Activated CD8-positive, alpha-beta memory T cell treated with anti-CD3 and anti-CD28 coated beads, Interleukin-2, amount 50 U/mL, for 24 hours (primary cell): ENCODE measurements at regions not wholly inside any gene's neighbourhood (a gene's known extent, or its start where the extent isn't known, plus 50 kb on each side); places are given as distances from the start of the nearest gene placed in this dataset.
"Not testable (repeated sequence)": the region's sequence is repeated elsewhere in the genome, so short reads cannot be mapped to it uniquely, and the experiment has no call there.

ENCODE experiments used
- DNase-seq: peaks from one replicate; pipeline ENCODE4 v3.0.0-alpha.2; 2020; ENCODE audit errors: extremely low read depth

DNA sequence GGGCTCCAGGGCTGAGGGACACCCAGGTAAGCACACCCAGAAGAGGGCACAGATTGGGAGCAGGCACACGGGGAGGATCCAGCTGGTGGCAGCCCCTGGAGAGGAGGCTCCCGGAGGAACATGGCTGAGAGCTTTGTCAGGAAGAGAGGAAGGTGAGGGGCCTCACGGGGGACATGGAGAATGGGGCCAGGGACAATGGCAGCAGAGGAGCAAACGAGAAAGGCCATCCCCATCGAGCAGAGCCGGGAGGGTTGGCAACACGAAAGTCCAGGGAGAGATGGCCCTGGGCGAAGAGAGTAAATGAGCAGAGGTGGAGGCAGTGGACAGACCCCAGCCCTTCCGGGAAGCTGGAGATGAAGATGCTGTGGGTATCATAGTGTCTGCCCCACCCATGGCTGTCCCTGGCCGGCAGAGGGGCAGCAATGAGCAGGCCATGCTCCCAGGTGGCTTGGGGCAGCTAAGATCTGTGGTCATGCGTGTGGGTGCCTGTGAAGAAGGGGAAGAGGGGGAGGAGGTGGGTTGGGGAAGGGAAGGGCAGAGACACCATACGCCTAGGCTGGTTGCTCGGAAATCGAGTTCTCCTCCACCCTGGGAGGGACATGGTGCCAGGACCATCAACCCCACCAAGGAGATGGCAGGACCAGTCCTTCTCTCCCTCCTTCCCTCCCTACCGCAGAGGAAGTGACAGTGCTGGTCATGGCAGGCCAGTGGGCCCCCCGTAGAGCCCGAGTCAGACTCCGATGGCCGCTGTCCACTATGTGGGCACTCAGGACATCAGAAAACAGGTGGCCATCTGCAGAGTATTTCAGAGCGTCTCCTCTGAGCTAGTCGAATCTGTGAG lies 191.7 kb downstream of the NDUFA10 start:
- no peak for DNase-seq

DNA sequence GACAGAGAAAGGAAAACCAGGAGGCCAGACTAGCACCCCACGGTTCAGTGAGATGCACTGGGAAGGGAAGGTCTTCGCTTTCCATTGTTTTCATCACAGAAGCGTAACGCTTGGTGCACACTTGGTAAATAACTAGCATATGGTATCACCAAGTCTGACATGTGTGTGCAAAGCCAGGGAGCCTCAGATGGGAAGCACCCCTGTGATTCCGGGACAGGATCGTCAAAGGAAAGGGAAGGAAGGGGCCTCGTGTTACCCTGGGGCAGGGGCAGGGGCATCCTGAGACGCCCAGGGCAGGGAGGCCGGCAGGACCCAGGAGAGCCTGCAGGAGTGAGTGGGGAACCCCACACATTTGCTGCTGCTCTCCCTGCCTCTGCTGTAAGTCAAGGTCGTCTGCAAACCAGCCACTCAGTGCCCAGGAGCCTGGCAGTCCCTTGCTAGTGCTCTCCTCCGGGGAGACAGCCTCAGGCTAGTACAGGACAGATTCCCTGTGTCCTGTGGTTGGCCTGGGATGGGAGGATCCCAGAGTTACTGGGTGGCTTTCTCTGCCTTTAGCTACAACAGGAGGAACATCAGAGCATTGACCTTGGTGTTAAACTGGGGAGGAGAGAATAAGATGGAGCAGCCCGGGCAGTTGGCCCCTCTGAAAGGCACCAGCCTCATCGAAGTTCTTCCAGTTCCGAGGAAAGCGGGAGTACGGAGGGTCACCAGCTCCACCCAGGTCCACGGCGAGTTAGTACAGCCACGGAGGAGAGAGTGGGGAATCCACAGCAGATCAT lies 192.5 kb downstream of the NDUFA10 start:
- DNase-seq = no peak

DNA sequence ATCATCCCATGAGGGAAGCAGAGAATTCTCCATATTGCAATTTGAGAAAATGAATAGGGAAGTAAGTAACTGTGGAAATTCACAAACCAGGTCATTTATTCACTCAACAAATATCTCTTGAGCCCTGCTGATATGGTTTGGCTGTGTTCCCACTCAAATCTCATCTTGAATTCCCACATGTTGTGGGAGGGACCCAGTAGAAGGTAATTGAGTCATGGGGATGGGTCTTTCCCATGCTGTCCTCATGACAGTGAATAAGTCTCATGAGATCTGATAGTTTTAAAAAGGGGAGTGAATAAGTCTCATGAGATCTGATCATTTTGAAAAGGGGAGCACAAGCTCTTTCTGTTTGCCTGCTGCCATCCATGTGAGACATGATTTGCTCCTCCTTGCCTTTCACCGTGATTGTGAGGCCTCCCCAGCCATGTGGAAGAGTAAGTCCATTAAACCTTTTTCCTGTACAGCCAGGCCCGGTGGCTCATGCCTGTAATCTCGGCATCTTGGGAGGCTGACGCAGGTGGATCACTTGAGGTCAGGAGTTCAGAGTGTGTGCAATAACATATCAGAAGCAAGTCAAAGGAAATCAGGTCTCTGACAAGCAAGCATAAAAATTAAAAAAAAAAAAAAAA lies 193.2 kb downstream of the NDUFA10 start:
- DNase-seq = no peak

DNA sequence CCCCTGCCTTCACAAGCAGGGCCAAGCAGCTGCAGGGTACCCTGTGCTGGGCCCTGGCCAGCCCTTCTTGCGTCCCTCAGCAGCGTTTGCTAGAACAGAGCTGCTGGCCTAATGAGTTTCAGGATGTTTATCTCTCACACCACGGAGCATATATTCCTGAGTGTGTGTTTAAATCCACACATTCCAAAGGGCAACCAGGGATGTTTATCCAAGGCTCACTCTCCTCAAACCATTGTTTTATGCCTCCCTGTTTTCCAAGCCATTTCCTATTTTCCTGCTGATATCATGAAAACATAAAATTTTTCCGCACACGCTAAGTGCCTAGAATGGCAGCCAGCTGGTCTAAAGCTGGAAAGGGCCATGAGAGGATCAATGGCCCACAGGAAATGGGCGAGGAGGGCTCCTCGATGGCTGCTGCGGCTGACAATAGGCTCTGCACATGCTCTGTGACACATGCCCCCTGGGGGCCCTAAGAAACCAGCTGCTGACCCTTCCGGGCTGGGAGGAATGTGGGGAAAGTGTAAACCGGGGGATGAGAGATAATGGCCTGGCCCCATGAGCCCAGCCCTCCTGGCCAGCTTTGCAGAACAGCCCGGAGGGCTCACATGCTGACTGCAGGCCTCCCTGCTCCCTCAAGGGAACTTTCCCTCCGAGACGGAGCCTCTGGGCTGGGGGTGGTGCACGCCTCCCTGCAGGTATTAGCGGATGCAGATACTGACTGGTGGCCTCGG lies 194.0 kb downstream of the NDUFA10 start:
- no peak for DNase-seq

DNA sequence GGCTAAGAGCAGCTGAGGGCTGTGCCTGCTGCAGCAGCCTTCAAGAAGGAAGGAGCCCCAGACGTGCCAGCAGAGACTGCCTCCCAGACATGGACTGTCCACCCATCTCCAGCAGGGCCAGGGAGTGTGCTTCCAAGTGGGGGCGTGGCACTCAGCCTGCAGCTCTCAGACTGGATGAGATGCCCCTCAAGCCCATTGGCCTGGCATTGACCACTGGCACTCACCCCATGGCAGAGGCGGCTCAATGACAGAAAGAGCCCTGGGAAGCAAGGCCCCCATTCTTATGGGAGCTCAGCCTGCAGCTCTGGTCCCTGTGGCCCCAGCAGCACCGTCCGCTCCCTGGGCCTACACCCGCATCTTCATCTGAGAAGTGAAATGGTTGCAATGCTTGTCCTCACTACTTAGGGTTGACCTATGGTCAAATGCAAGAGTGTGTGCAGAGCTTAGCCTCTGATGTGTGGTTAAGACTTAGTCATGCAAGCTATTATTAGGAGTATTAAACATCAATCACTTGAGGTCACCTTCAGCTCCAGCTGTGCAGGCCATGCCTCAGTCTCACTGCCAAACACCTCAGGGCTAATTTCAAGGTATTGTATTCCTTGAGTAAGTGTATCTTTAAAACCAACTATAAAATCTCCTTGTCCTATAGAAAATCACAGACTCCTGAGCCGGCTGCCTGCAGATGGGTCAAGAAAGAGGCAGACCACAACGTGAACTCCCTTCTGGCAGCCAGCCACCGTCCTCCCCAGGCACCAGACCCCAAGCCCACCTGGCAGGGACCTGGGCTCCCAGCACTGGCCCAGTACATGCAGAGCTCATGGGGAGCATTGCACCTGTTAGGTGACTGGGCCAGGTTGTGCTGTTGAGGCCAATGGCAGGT lies 194.8 kb downstream of the NDUFA10 start:
- DNase-seq = no peak

DNA sequence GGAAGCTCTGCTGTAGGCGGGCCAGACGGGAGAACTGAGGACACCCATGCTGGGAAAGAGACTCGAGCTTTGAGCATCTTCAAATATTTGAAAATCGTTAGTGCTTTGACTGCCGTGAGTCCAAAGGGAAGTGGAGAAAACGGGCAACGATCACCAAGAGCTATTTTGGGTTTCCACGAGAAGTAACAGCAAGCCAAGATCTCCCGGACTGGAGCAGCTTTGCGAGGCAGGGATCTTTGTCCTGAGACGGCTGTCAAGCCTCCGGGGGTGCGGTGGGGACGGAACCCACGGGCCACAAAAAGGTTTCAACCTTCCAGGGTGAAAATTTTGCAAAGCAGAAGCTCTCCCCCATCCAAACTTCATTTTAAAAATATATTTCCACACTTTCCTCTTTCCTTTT lies 195.8 kb downstream of the NDUFA10 start:
- no peak for DNase-seq

DNA sequence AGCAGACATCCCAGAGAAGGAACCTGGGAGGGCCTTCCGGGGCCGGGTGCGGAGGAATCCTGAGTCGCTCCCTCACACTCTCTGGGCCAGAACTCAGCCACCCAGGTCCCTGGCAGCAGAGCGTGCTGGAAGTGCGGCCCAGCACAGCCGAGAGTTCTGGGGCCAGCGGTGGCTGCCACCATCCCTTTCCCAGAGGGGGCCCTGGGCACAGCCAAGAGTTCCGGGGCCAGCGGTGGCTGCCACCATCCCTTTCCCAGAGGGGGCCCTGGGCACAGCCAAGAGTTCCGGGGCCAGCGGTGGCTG lies 196.2 kb downstream of the NDUFA10 start:
- not testable (repeated sequence) for DNase-seq

DNA sequence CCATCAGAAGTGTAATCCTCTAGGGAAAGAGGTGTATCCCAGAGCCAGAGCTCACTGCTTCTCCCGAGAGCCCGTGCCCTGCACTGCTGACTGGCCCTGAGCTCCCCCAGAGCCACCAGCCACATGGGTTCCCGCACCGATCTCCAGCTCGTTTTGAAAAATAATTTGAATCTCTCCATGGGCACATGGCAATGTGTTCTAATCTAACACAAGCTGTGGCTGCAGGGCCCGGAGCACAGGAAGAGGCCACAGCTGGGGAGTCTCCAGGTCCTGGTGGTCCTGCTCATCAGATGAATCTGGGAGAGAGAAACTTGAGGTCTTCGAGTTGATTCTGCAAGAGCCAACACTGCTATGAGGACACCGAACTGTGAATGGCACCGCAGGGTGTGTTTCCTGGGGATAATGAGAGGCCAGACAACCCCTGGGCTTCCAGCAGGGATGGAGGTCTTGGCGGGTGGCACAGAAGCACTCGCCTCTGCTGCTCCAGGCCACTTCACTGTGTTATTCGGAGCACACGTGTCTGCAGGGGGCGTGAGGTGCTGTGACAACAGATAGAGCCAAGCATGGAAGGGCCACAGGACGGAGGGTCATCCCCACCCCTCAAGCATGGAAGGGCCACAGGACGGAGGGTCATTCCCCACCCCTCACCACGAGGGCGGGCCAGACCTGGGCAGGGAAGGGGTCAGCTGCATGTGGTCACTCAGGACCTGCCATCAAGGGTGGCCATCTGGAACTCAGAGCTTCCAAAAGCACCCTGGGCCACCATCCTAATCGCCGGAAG lies 196.8 kb downstream of the NDUFA10 start:
- no peak for DNase-seq

DNA sequence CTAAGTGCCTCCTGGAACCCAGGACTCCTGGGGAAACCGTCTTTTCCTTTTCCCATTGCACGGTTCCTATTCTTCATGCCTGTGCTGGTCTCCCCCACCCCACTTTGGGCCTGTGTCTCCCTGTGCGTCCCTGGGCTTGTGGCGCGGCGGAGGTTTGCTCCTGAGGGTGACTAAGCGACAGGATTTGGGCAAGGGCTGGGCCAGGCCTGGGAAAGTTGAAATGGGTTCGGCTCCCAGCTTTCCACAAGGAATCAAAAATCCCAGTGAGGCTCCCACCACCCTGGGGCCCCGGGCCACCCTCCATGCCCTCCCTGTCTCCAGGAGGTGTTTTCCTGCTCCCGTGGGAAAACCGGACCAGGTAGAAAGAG lies 197.6 kb downstream of the NDUFA10 start:
- DNase-seq = no peak

DNA sequence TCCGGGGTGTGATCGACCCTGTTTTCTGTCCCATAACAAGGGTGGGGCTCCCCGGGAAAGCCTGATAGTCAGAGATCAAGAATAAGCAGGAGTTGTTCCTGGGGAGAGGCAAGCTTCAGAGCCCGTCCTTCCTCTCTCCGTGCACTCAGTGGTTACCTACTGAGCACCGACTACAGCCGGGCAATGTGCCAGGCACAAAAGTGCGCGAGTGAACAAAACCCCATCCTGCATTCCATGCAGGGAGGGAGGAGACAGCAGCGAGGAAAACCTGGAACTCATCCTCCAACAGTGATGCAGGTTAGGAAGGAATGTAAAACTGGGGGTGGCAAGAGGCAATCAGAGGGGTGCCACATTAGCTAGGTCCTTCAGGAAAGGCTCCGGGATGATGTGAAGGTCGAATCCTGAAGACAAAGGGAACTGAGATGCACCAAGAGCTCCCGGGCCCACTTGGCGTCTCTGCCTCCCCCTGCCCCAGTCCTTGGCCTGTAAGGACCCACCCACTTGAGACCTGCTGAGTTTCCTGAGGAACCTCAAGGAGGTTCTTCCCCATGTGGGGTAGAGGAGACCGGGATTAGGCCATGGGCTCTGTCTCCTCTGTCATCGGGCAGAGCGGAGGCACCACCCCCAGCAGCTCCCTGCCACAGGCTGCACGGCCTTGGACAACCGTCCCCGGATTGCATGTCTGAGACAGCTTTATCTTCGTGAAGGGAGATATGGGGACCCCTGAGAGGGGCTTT lies 198.2 kb downstream of the NDUFA10 start:
- DNase-seq = no peak

DNA sequence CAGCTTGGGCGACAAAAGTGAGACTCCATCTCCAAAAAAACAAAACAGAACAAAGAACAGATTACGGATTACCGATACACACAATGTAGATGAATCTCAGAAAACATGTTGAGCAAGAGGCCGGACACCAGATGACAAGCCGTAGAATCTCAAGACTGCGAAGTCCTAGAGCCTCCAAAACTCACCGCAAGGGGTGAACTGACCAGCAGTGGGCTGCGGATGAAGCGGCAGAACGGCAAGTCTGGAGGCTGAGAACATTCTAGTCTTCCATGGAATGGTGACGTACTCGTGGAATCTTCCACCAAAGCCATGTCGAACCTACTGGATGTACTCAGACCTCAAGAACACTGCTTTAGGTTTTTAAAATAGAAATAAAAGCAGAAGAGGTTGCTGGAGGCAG lies 198.8 kb downstream of the NDUFA10 start:
- DNase-seq = no peak

DNA sequence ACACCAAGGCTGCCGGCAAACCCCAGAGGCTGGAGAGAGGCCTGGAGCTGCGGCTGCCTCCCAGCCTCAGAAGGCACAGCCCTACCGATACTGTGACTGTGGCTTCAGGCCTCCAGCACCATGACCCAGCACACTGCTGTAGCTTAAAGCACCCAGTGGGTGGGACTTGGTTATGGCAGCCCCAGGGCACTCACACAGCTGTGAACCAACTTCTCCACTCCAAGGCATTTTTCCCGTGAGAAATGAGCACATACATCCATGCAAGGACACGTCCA lies 199.5 kb downstream of the NDUFA10 start:
- no peak for DNase-seq

DNA sequence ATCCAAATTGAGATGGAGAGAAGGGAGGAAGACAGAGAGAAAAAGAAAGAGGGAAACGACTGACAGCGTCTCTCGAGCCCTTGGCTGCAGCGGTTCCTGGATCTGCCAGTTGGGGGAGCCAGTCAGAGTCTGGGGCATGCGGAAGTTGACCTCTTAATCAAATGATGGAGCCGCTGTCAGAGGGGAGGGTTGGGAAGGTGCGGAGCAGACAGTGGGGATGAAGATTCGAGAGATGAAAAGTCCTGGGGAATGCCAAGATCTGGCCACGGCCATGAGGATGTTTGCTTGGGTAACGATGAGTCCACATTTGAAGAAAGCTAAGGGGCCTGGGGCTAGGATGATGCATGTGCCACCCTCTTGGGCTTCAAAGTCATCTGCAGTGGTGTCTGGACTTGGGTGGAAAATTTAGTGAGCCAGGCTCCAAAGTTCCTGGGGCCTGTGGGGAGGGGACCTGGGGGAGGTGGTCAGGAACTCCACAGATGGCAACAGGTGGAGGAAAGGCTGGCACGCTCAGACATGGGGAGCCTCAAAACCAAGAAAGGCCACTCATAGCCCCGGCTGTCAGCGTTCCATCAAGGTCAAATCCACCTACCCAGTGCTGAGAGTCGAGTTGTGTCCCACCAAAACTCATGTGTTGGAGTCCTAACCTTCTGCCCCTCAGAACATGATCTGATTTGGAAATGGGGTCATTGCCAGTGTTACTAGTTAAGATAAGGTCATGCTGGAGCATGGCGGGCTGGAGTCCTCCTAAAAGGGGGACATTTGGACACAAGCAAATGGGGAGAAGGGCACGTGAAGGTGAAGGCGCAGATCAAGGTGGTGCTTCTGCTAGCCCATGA lies 200.1 kb downstream of the NDUFA10 start:
- DNase-seq = no peak

DNA sequence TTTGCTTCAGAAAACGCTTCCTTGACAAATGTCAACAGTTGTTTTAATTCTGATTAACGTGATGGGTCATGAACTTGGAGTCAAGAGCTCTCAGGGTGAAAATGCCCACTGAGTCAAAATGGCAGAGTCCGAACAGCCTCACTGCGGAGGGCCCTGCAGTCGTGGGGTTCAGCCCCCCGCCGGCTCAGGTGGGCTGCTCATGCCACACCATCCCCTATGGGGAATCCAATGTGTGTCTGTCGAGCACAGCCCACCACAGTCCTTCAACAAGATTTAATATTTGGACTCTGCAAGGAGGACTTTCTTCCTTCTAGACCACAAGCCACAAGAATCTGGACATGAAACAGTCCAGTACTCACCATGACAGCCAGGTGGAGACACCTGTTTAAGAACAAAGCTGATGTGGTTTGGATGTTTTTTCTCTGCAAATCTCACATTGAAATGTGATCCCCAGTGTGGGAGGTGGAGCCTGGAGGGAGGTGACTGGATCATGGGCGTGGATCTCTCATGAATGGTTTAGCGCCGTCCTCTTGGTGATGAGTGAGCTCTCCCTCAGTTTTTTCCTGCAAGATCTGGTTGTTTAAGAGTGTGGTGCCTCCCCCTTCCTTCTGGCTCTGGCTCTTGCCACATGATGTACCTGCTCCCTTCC lies 201.0 kb downstream of the NDUFA10 start:
- DNase-seq = no peak

DNA sequence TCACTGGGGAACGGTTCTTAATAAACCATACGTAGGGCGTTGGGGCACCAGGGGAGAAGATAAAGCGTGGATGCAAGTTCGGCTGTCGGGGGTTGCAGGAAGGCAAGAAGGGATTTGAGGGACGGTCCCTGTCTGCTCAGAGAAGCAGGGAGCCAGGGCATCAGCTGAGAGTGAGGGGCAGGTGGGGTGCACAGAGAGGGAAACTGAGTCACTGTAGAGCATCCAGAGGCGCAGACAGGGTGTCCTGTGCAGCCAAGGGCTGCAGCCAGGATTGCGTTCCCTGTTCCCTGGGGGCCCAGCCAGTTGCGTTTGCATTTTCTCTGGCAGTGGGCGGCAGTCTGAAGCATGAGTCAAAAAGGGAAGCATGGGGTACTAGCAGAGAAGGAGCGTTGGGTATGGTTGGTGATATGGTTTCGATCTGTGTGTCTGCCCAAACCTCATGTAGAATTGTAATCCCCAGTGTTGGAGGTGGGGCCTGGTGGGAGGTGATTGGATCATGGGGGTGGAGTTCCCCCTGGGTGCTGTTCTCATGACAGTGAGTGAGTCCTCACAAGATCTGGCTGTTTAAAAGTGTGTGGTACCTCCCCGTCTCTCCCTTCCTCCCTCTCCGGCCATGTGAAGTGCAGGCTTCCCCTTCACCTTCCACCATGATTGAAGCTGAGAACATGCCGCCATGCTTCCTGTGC lies 202.9 kb downstream of the NDUFA10 start:
- no peak for DNase-seq

DNA sequence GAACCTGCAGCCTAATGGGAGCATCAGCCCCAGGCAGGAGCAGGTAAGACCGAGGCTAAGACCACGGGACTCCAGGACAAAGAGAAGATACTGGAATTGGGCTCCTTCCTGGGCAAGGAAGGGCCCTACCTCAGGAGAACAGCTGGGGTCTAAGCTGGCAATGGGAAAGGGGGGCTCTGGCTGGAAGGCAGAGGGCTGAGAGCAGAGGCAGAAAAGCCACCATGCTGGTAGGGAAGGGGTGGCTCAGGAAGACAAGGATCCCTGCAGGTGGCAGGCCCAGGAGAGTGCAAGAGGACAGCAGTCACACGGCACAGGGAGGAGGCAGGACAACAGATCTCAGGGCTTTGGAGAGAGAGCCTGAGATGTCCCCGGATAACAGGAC lies 203.5 kb downstream of the NDUFA10 start:
- DNase-seq = no peak

DNA sequence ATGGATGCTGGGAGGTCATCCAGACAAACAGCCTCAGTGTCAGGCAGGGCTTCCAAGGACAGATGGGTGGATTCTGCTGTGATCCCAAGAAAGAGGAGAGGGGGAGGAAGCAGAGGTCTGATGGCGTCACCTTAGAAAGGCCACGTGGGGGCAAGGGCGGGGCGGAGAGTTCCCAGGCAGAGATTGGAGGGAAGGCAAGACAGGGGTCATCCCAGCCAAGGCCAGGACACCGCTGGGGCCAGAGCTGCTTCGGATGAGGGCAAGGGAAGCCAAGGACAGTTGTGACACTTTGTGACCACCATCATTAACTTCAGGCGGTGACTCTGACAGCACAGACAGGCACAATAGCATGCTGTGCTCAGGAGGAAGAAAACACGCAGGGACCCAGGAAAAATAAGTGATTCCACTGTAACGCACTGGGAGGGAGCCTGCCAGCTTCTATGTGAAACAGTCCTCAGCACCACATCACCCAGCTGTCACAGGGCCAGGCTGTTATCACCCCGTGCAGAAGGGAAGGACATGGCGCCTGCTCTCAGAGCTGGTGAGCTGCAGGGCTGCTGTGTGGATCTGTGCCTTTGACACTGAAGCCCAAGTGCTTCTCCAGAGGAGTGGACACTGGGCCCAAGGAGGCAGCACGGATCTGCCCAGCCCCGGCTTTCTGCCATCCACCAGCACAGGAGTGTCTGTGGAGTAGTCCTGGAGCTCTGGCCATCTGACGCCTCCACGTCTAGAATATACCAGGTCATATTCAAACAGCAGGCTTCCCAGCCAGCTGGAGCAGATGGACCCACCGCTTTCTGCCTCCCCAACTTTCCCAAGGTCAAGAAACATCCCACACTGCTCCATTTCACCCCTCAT lies 204.1 kb downstream of the NDUFA10 start:
- DNase-seq = no peak
